GM23338 (cell line): ENCODE measurements at regions not wholly inside any gene's neighbourhood (a gene's known extent, or its start where the extent isn't known, plus 50 kb on each side); places are given as distances from the start of the nearest gene placed in this dataset.

Experiments
- CREB1 ChIP-seq: fragments of 250-450 bp; sonication (Bioruptor Pico); IDR thresholded peaks from 2 replicates; pipeline ENCODE4 v1.5.0; 2020; ENCODE audit warnings: low read depth, mild to moderate bottlenecking, moderate library complexity
- CTCF ChIP-seq, 2 experiments: fragments of 200-600 bp in 1 of 2; sonication (generic) in 1 of 2; conservative IDR thresholded peaks; 2 replicates each; pipeline versions ENCODE4 v1.5.1 to v1.6.1; 2016 to 2017; ENCODE audit warnings: antibody characterized with exemption in 2 of 2, low read depth in 2 of 2, mild to moderate bottlenecking in 2 of 2, moderate library complexity in 1 of 2
- EZH2 ChIP-seq: fragments of 200-600 bp; sonication (generic); IDR thresholded peaks from one replicate; pipeline ENCODE4 v1.8.0; 2017; ENCODE audit warnings: antibody characterized with exemption, mild to moderate bottlenecking, low read depth; ENCODE audit not compliant: unreplicated experiment
- EZH2phosphoT487 ChIP-seq: fragments of 200-600 bp; sonication (generic); IDR thresholded peaks from one replicate; pipeline ENCODE4 v1.8.1; 2018; ENCODE audit warnings: antibody characterized with exemption; ENCODE audit not compliant: unreplicated experiment
- NANOG ChIP-seq: IDR thresholded peaks from 2 replicates; pipeline ENCODE4 v1.6.1; 2016; ENCODE audit warnings: antibody characterized with exemption, borderline replicate concordance
- POLR2AphosphoS5 ChIP-seq: IDR thresholded peaks from 2 replicates; pipeline ENCODE4 v1.6.1; 2016; ENCODE audit warnings: antibody characterized with exemption, low read depth
- REST ChIP-seq: IDR thresholded peaks from one replicate; pipeline ENCODE4 v1.6.1; 2018; ENCODE audit warnings: antibody characterized with exemption; ENCODE audit not compliant: unreplicated experiment

- TF ChIP-seq CTCF (conservative IDR thresholded peaks at IDR 0.05; ENCODE audit: low read depth in 2 of 2) (peak; percentile 37 to 42), POLR2AphosphoS5 (no peak), REST (no peak), EZH2 (no peak), NANOG (no peak), CREB1 (CRISPR knock-in tag) (no peak), EZH2phosphoT487 (no peak)
Measured at GRCh38 chr4:147378780-147379179, 102.1 kb upstream of the EDNRA start.
